Trophoblast cell (in vitro differentiated cells and primary cell): ENCODE measurements at regions not wholly inside any gene's neighbourhood (a gene's known extent, or its start where the extent isn't known, plus 50 kb on each side); places are given as distances from the start of the nearest gene placed in this dataset.

Source experiments
- DNase-seq, 2 donors: peaks; one replicate each; pipeline ENCODE4 v3.0.0-alpha.2; 2016
- H2AFZ ChIP-seq: 2 replicates; pipeline ENCODE4 v1.6.1; 2013; ENCODE audit warnings: low read length, moderate library complexity, mild to moderate bottlenecking; ENCODE audit not compliant: insufficient read depth, poor library complexity
- H2AK5ac ChIP-seq: 2 replicates; pipeline ENCODE4 v1.6.1; 2013; ENCODE audit warnings: mild to moderate bottlenecking, low read length
- H2BK120ac ChIP-seq: 2 replicates; pipeline ENCODE4 v1.6.1; 2013; ENCODE audit warnings: low read length, mild to moderate bottlenecking, moderate library complexity; ENCODE audit not compliant: insufficient read depth, poor library complexity
- H2BK12ac ChIP-seq: 2 replicates; pipeline ENCODE4 v1.6.1; 2013; ENCODE audit warnings: mild to moderate bottlenecking, low read length, moderate library complexity
- H2BK5ac ChIP-seq: 2 replicates; pipeline ENCODE4 v1.6.1; 2013; ENCODE audit warnings: low read length, low read depth, moderate library complexity, mild to moderate bottlenecking; ENCODE audit not compliant: poor library complexity
- H3K14ac ChIP-seq: 2 replicates; pipeline ENCODE4 v1.6.1; 2013; ENCODE audit warnings: mild to moderate bottlenecking, low read length
- H3K18ac ChIP-seq: 2 replicates; pipeline ENCODE4 v1.6.1; 2013; ENCODE audit warnings: mild to moderate bottlenecking, low read length
- H3K23ac ChIP-seq: 2 replicates; pipeline ENCODE4 v1.6.1; 2013; ENCODE audit warnings: low read length
- H3K27ac ChIP-seq: 2 replicates; pipeline ENCODE4 v1.5.1; 2013; ENCODE audit warnings: low read depth, mild to moderate bottlenecking, inconsistent platforms, low read length, moderate library complexity
- H3K27me3 ChIP-seq: 2 replicates; pipeline ENCODE4 v1.6.1; 2013; ENCODE audit warnings: inconsistent platforms, mild to moderate bottlenecking, low read length, moderate library complexity; ENCODE audit not compliant: insufficient read depth
- H3K36me3 ChIP-seq, 2 experiments: 1 replicate in 1 of 2; 2 replicates in 1 of 2; pipeline ENCODE4 v1.6.1; 2013; ENCODE audit warnings: low read length in 2 of 2, mild to moderate bottlenecking in 2 of 2, moderate library complexity in 1 of 2; ENCODE audit not compliant: insufficient read depth in 2 of 2, control insufficient read depth in 1 of 2
- H3K4ac ChIP-seq: 2 replicates; pipeline ENCODE4 v1.6.1; 2013; ENCODE audit warnings: low read depth, mild to moderate bottlenecking, low read length, moderate library complexity
- H3K4me1 ChIP-seq, 2 experiments: 1 replicate in 1 of 2; 2 replicates in 1 of 2; pipeline ENCODE4 v1.6.1; 2013; ENCODE audit warnings: low read length in 2 of 2, mild to moderate bottlenecking in 2 of 2, moderate library complexity in 1 of 2; ENCODE audit not compliant: insufficient read depth in 2 of 2, control insufficient read depth in 1 of 2
- H3K4me2 ChIP-seq: 2 replicates; pipeline ENCODE4 v1.6.1; 2013; ENCODE audit warnings: inconsistent platforms, mild to moderate bottlenecking, low read length, moderate library complexity
- H3K4me3 ChIP-seq: 2 replicates; pipeline ENCODE4 v1.5.1; 2013; ENCODE audit warnings: mild to moderate bottlenecking, low read depth, low read length, inconsistent platforms
- H3K79me1 ChIP-seq: one replicate; pipeline ENCODE4 v1.6.1; 2013; ENCODE audit warnings: low read length
- H3K79me2 ChIP-seq: 2 replicates; pipeline ENCODE4 v1.6.1; 2013; ENCODE audit warnings: low read length, mild to moderate bottlenecking; ENCODE audit not compliant: control insufficient read depth, insufficient read depth, poor library complexity
- H3K9ac ChIP-seq: 2 replicates; pipeline ENCODE4 v1.6.1; 2013; ENCODE audit warnings: mild to moderate bottlenecking, low read length
- H3K9me3 ChIP-seq: 2 replicates; pipeline ENCODE4 v1.6.1; 2013; ENCODE audit warnings: low read depth, mild to moderate bottlenecking, control low read depth, inconsistent platforms, low read length; ENCODE audit not compliant: insufficient read depth
- H4K12ac ChIP-seq: 2 replicates; pipeline ENCODE4 v1.6.1; 2013; ENCODE audit warnings: low read depth, mild to moderate bottlenecking, low read length, moderate library complexity
- H4K8ac ChIP-seq: 2 replicates; pipeline ENCODE4 v1.6.1; 2013; ENCODE audit warnings: low read depth, mild to moderate bottlenecking, low read length, moderate library complexity
- H4K91ac ChIP-seq: one replicate; pipeline ENCODE4 v1.6.1; 2013; ENCODE audit warnings: low read depth, mild to moderate bottlenecking, low read length, moderate library complexity
- WGBS: extraction: QIAGEN DNeasy Blood & Tissue Kit; methylation state at CpG from one replicate; pipeline ENCODE4 v1.1.7; 2013; ENCODE audit warnings: missing lambda C conversion rate; ENCODE audit not compliant: insufficient read length, insufficient coverage; ENCODE audit errors: extremely low coverage; 5-methylcytosine and 5-hydroxymethylcytosine counted together

- Histone ChIP-seq H2BK12ac (no peak overlapping the region), H3K18ac (no peak overlapping the region), H3K9me3 (peaks cover 4% of the 10 kb centered on the region), H3K4ac (no peak overlapping the region), H3K23ac (no peak overlapping the region), H3K36me3 (no peaks in the 10 kb centered on the region), H4K12ac (no peak overlapping the region), H3K79me2 (no peaks in the 10 kb centered on the region), H3K4me3 (no peak overlapping the region), H3K9ac (no peak overlapping the region), H2AFZ (no peak overlapping the region), H3K27ac (no peak overlapping the region), H4K91ac (no peak overlapping the region), H4K8ac (no peak overlapping the region), H3K27me3 (no peaks in the 10 kb centered on the region), H3K4me2 (no peak overlapping the region), H2BK5ac (no peak overlapping the region), H3K79me1 (no peaks in the 10 kb centered on the region), H2AK5ac (no peak overlapping the region), H2BK120ac (no peak overlapping the region), H3K4me1 (no peaks in the 10 kb centered on the region), H3K14ac (no peak overlapping the region)
- WGBS, result no CpG with 5 or more reads among the region's 3 CpGs
- DNase-seq, result no peak
These were observed 330.1 kb downstream of the DHX35 start for GRCh38 chr20:39292193-39292736.

GRCh38 chr20:39291301-39291700 is 329.2 kb downstream of the DHX35 start:
- no peak overlapping the region for H4K12ac ChIP-seq
- H3K9ac ChIP-seq, result no peak overlapping the region
- no peak overlapping the region for H2AK5ac ChIP-seq
- H2BK12ac ChIP-seq, result no peak overlapping the region
- no peaks in the 10 kb centered on the region for H3K79me1 ChIP-seq
- no peak overlapping the region for H4K91ac ChIP-seq
- H3K36me3 ChIP-seq, result no peaks in the 10 kb centered on the region
- no CpG with 5 or more reads among the region's 5 CpGs for WGBS
- no peak overlapping the region for H2BK5ac ChIP-seq
- no peaks in the 10 kb centered on the region for H3K27me3 ChIP-seq
- H3K14ac ChIP-seq, result no peak overlapping the region
- no peak for DNase-seq
- peaks cover 6% of the 10 kb centered on the region for H3K9me3 ChIP-seq
- no peak overlapping the region for H3K4ac ChIP-seq
- no peak overlapping the region for H4K8ac ChIP-seq
- H3K18ac ChIP-seq, result no peak overlapping the region
- H2BK120ac ChIP-seq, result no peak overlapping the region
- no peak overlapping the region for H3K23ac ChIP-seq
- H3K4me1 ChIP-seq, result no peaks in the 10 kb centered on the region
- no peak overlapping the region for H3K27ac ChIP-seq
- H3K4me3 ChIP-seq, result no peak overlapping the region
- H3K4me2 ChIP-seq, result no peak overlapping the region
- H2AFZ ChIP-seq, result no peak overlapping the region
- H3K79me2 ChIP-seq, result no peaks in the 10 kb centered on the region

- H3K79me2 ChIP-seq, result no peaks in the 10 kb centered on the region
- no peak overlapping the region for H3K14ac ChIP-seq
- H2AFZ ChIP-seq, result no peak overlapping the region
- H3K18ac ChIP-seq, result no peak overlapping the region
- no peaks in the 10 kb centered on the region for H3K27me3 ChIP-seq
- no peak overlapping the region for H2BK12ac ChIP-seq
- no peak overlapping the region for H3K4ac ChIP-seq
- H3K9me3 ChIP-seq, result peaks cover 6% of the 10 kb centered on the region
- H2AK5ac ChIP-seq, result no peak overlapping the region
- no peak overlapping the region for H4K91ac ChIP-seq
- no peak overlapping the region for H3K4me2 ChIP-seq
- H3K79me1 ChIP-seq, result no peaks in the 10 kb centered on the region
- H3K23ac ChIP-seq, result no peak overlapping the region
- DNase-seq, result no peak
- H3K4me3 ChIP-seq, result no peak overlapping the region
- no peak overlapping the region for H3K27ac ChIP-seq
- H4K12ac ChIP-seq, result no peak overlapping the region
- no peak overlapping the region for H4K8ac ChIP-seq
- H3K36me3 ChIP-seq, result no peaks in the 10 kb centered on the region
- no peaks in the 10 kb centered on the region for H3K4me1 ChIP-seq
- no peak overlapping the region for H2BK5ac ChIP-seq
- no peak overlapping the region for H2BK120ac ChIP-seq
- no peak overlapping the region for H3K9ac ChIP-seq
These were observed 328.4 kb downstream of the DHX35 start for GRCh38 chr20:39290575-39290974.

- Histone ChIP-seq H3K27ac (no peak overlapping the region), H2BK120ac (no peak overlapping the region), H3K79me2 (no peaks in the 10 kb centered on the region), H2BK12ac (no peak overlapping the region), H3K27me3 (no peaks in the 10 kb centered on the region), H3K4ac (no peak overlapping the region), H3K18ac (no peak overlapping the region), H3K9ac (no peak overlapping the region), H3K4me3 (no peak overlapping the region), H2BK5ac (no peak overlapping the region), H3K9me3 (peaks cover 6% of the 10 kb centered on the region), H2AFZ (no peak overlapping the region), H4K8ac (no peak overlapping the region), H3K79me1 (no peaks in the 10 kb centered on the region), H3K36me3 (no peaks in the 10 kb centered on the region), H4K12ac (no peak overlapping the region), H3K23ac (no peak overlapping the region), H3K14ac (no peak overlapping the region), H4K91ac (no peak overlapping the region), H3K4me2 (no peak overlapping the region), H2AK5ac (no peak overlapping the region), H3K4me1 (no peaks in the 10 kb centered on the region)
- no CpG with 5 or more reads among the region's 2 CpGs for WGBS
- DNase-seq, result no peak
These were observed 327.7 kb downstream of the DHX35 start for GRCh38 chr20:39289831-39290230.
